AG04450 (cell line): ENCODE measurements at regions not wholly inside any gene's neighbourhood (a gene's known extent, or its start where the extent isn't known, plus 50 kb on each side); places are given as distances from the start of the nearest gene placed in this dataset.

Experiments used
- CTCF ChIA-PET: fragments of 300-600, 350-600 bp; formaldehyde crosslinking; extraction: SDS; loops from one replicate; lab custom pipeline; 2022; ENCODE audit warnings: antibody characterized with exemption, inconsistent platforms; lab: Charles Lee
- POLR2A ChIA-PET: fragments of 350-600 bp; formaldehyde crosslinking; extraction: SDS; loops from one replicate; lab custom pipeline; 2021; ENCODE audit warnings: antibody characterized with exemption, inconsistent platforms; lab: Yijun Ruan, JAX
- DNase-seq: peaks from one replicate; pipeline ENCODE4 v3.0.0-alpha.2; 2011; ENCODE audit warnings: low read depth, low spot score
- H3K27ac ChIP-seq: one replicate; pipeline ENCODE4 v1.5.1; 2012; ENCODE audit warnings: low read depth, low read length, control low read depth
- H3K27me3 ChIP-seq: one replicate; pipeline ENCODE4 v1.6.0; 2012; ENCODE audit warnings: low read length; ENCODE audit not compliant: control insufficient read depth, insufficient read depth
- H3K4me3 ChIP-seq: 2 replicates; pipeline ENCODE4 v1.5.1; 2011; ENCODE audit warnings: mild to moderate bottlenecking, low read depth, low read length, control low read depth
- H3K9me3 ChIP-seq: 2 replicates; pipeline ENCODE4 v1.5.1; 2012; ENCODE audit warnings: low read length; ENCODE audit not compliant: control insufficient read depth, insufficient read depth
- TF ChIP-seq, protein P1 (sequence below): IDR thresholded peaks from 2 replicates; pipeline ENCODE4 v1.5.1; 2011; ENCODE audit warnings: low read depth, low read length, control low read depth, inconsistent platforms

DNA sequence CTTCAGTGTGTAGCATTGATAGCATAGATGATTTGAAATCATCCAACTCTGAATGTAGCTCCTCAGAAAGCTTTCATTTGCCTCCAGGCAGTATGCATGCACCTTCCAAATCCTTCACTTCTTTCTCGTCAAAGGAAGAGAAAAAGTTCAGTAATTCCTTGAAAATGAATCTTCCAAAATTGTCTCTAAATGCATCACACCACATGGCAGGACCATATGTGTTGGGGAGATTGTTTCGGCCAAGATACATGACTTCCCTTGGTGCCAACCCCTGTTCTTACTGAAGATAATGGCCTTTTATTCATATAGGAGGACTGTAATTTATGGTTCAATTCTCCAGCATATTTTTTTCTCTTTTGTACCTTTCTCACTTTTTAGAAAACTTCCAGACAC is 315.6 kb upstream of the SPRY2 start:
- CTCF ChIA-PET: no interaction called here
- no peak overlapping the region for H3K27ac ChIP-seq
- no peak for DNase-seq
- no peak overlapping the region for H3K4me3 ChIP-seq
- TF ChIP-seq, protein P1, sequence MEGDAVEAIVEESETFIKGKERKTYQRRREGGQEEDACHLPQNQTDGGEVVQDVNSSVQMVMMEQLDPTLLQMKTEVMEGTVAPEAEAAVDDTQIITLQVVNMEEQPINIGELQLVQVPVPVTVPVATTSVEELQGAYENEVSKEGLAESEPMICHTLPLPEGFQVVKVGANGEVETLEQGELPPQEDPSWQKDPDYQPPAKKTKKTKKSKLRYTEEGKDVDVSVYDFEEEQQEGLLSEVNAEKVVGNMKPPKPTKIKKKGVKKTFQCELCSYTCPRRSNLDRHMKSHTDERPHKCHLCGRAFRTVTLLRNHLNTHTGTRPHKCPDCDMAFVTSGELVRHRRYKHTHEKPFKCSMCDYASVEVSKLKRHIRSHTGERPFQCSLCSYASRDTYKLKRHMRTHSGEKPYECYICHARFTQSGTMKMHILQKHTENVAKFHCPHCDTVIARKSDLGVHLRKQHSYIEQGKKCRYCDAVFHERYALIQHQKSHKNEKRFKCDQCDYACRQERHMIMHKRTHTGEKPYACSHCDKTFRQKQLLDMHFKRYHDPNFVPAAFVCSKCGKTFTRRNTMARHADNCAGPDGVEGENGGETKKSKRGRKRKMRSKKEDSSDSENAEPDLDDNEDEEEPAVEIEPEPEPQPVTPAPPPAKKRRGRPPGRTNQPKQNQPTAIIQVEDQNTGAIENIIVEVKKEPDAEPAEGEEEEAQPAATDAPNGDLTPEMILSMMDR: no peak
- POLR2A ChIA-PET: no interaction called here
- H3K9me3 ChIP-seq: peaks cover 13% of the 10 kb centered on the region
- no peaks in the 10 kb centered on the region for H3K27me3 ChIP-seq

GRCh38 chr13:80655778-80656511 is 315.0 kb upstream of the SPRY2 start:
- DNase-seq: no peak
- POLR2A ChIA-PET: no interaction called here

DNA sequence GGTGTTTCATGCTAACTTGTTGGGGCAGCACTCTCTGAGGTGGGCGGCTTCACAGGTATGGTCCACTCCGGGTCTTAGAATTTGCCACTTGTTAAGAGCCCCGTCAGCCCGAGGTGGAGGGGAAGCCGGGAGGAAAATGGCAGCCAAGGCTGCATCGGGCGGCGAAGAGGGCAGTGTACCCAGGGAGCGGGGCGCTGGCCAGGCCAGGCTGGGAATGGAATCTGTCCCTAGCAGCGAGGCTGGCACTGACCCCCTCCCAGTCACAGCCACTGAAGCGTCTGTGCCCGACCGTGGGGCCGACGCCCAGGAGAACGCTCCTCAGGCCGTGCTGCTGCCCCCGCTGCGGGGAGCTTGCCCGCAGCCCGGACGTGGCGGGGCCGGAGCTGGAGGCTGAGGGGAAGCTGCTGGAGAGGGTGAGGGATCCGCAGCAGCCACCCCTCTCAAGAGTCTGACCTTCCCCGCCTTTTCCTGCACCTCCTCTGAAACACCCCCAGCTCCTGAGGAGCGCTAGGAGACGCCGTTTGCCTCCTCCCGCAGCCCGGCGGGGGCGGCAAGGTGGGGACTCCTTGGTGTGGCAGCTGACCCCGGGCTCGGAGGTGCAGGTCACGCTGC is 313.8 kb upstream of the SPRY2 start:
- POLR2A ChIA-PET: no interaction called here
- no peak overlapping the region for H3K4me3 ChIP-seq
- CTCF ChIA-PET: no interaction called here
- TF ChIP-seq, protein P1: no peak
- H3K27me3 ChIP-seq: no peaks in the 10 kb centered on the region
- peaks cover 13% of the 10 kb centered on the region for H3K9me3 ChIP-seq
- H3K27ac ChIP-seq: no peak overlapping the region
- no peak for DNase-seq

More at GRCh38 chr13:80655778-80656511, 315.0 kb upstream of the SPRY2 start:
- H3K27me3 ChIP-seq: no peaks in the 10 kb centered on the region
- peaks cover 13% of the 10 kb centered on the region for H3K9me3 ChIP-seq
- TF ChIP-seq, protein P1: no peak
- H3K27ac ChIP-seq: no peak overlapping the region
- H3K4me3 ChIP-seq: no peak overlapping the region
- CTCF ChIA-PET: no interaction called here

DNA sequence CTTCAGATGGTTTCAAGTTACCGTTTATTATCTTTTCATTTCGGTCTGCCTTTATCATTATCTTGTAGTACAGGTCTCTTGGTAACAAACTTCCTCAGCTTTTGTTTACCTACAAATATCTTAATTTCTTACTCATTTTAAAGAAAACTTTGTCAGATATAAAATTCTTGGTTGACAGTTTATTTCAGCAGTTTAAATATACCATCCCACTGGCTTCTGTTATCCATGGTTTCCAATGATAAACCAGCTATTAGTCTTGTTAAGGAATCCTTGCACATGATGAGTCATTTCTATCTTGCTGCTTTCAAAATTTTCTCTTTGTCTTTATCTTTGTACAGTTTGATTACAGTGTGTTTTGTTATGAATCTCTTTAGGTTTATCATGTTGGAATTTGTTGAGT is 308.3 kb upstream of the SPRY2 start:
- H3K27me3 ChIP-seq: no peaks in the 10 kb centered on the region
- H3K9me3 ChIP-seq: no peaks in the 10 kb centered on the region
- H3K27ac ChIP-seq: no peak overlapping the region
- POLR2A ChIA-PET: no interaction called here
- TF ChIP-seq, protein P1: no peak
- no peak overlapping the region for H3K4me3 ChIP-seq
- CTCF ChIA-PET: no interaction called here
- DNase-seq: no peak

DNA sequence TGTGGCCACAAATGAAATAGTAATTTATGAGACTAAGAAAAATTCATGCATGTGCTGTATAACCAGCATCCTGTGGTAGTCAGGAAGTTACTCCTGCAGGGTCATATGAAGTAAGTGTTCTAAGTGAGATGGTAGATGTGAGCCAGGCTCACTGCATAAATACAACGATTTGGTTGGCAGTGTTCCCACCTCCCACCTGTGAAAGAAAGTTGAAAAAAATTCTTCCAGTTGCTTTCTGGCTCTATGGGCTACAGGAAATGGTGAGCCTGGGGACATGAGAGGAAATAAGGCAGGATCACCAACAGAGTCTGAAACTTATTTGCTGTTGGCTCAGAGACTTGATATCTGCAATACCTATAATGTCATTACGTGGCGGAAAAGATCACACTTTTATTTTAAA is 301.7 kb upstream of the SPRY2 start:
- no peak for DNase-seq
- POLR2A ChIA-PET: no interaction called here
- Histone ChIP-seq H3K27me3 (no peaks in the 10 kb centered on the region), H3K9me3 (no peaks in the 10 kb centered on the region), H3K27ac (no peak overlapping the region), H3K4me3 (no peak overlapping the region)
- CTCF ChIA-PET: no interaction called here
- TF ChIP-seq, protein P1: no peak
